Fibroblast of skin of left biceps (primary cell): ENCODE measurements at regions not wholly inside any gene's neighbourhood (a gene's known extent, or its start where the extent isn't known, plus 50 kb on each side); places are given as distances from the start of the nearest gene placed in this dataset.
A peak's percentile ranks its signal among the peaks of the same experiment; 100 is the strongest.
"Not testable (repeated sequence)": the region's sequence is repeated elsewhere in the genome, so short reads cannot be mapped to it uniquely, and the experiment has no call there.

Source experiments
- DNase-seq, 2 experiments: peaks; one replicate each; pipeline ENCODE4 v3.0.0-alpha.2; 2013; ENCODE audit warnings: low read depth in 2 of 2

GRCh38 chr2:66242888-66243287 lies 192.0 kb upstream of the MEIS1 start:
- not testable (repeated sequence) for DNase-seq

GRCh38 chr2:66242099-66242789 lies 192.7 kb upstream of the MEIS1 start:
- no peak for DNase-seq

- no peak for DNase-seq
These were observed 194.6 kb upstream of the MEIS1 start for GRCh38 chr2:66240286-66240685.

GRCh38 chr2:66239655-66240054 lies 195.3 kb upstream of the MEIS1 start:
- no peak for DNase-seq

- no peak for DNase-seq
These were observed 197.0 kb upstream of the MEIS1 start for GRCh38 chr2:66237803-66238379.

- no peak for DNase-seq
These were observed 197.8 kb upstream of the MEIS1 start for GRCh38 chr2:66236816-66237802.

GRCh38 chr2:66236067-66236685 lies 198.7 kb upstream of the MEIS1 start:
- DNase-seq: no peak

- DNase-seq: no peak
These were observed 199.5 kb upstream of the MEIS1 start for GRCh38 chr2:66235428-66235827.

GRCh38 chr2:66233981-66234380 lies 200.9 kb upstream of the MEIS1 start:
- DNase-seq: no peak

- no peak for DNase-seq
These were observed 206.8 kb upstream of the MEIS1 start for GRCh38 chr2:66228128-66228547.

GRCh38 chr2:66217039-66217585 lies 217.8 kb upstream of the MEIS1 start:
- no peak for DNase-seq

- DNase-seq: no peak
These were observed 222.2 kb upstream of the MEIS1 start for GRCh38 chr2:66212749-66213148.

- no peak for DNase-seq
These were observed 232.3 kb upstream of the MEIS1 start for GRCh38 chr2:66202586-66202985.

- DNase-seq: no peak
These were observed 233.7 kb upstream of the MEIS1 start for GRCh38 chr2:66201242-66201641.

GRCh38 chr2:66198873-66199272 lies 236.1 kb upstream of the MEIS1 start:
- no peak for DNase-seq

- DNase-seq: no peak
These were observed 242.0 kb upstream of the MEIS1 start for GRCh38 chr2:66192888-66193287.

- no peak for DNase-seq
These were observed 243.6 kb upstream of the MEIS1 start for GRCh38 chr2:66191311-66191710.

- DNase-seq: peak; percentile 2 to 5
These were observed 245.4 kb upstream of the MEIS1 start for GRCh38 chr2:66189553-66189952.

- DNase-seq: no peak
These were observed 248.4 kb upstream of the MEIS1 start for GRCh38 chr2:66186537-66186936.

GRCh38 chr2:66185497-66186054 lies 249.3 kb upstream of the MEIS1 start:
- no peak for DNase-seq

GRCh38 chr2:66177128-66177796 lies 257.7 kb upstream of the MEIS1 start:
- DNase-seq: not testable (repeated sequence)
